ENCODE measurements at regions not wholly inside any gene's neighbourhood (a gene's known extent, or its start where the extent isn't known, plus 50 kb on each side); places are given as distances from the start of the nearest gene placed in this dataset.

GRCh38 chr16:16871196-16871595, 492.3 kb downstream of the NPIPA7 start:
- DNase-seq: no peak

GRCh38 chr16:16877061-16877460, 498.1 kb downstream of the NPIPA7 start:
- DNase-seq: peak in 1 of 51 donors; percentile 11

GRCh38 chr16:16879567-16880251, 500.8 kb downstream of the NPIPA7 start:
- DNase-seq: no peak

- no peak for DNase-seq
Measured at GRCh38 chr16:16881814-16882213, 502.9 kb downstream of the NPIPA7 start.

GRCh38 chr16:16882766-16883165, 503.8 kb downstream of the NPIPA7 start:
- no peak for DNase-seq

GRCh38 chr16:16884451-16884850, 505.5 kb downstream of the NPIPA7 start:
- no peak for DNase-seq

GRCh38 chr16:16887193-16887592, 508.3 kb downstream of the NPIPA7 start:
- no peak for DNase-seq

- no peak for DNase-seq
Measured at GRCh38 chr16:16890964-16891363, 512.0 kb downstream of the NPIPA7 start.

GRCh38 chr16:16904601-16905000, 525.7 kb downstream of the NPIPA7 start:
- DNase-seq: no peak

GRCh38 chr16:16905850-16906249, 526.9 kb downstream of the NPIPA7 start:
- no peak for DNase-seq

- DNase-seq: no peak
Measured at GRCh38 chr16:16907089-16907488, 528.1 kb downstream of the NPIPA7 start.

GRCh38 chr16:16908077-16908476, 529.1 kb downstream of the NPIPA7 start:
- no peak for DNase-seq

- no peak for DNase-seq
Measured at GRCh38 chr16:16909126-16909525, 530.2 kb downstream of the NPIPA7 start.

- no peak for DNase-seq
Measured at GRCh38 chr16:16910666-16911065, 531.7 kb downstream of the NPIPA7 start.

- no peak for DNase-seq
Measured at GRCh38 chr16:16915771-16916170, 536.8 kb downstream of the NPIPA7 start.

GRCh38 chr16:16917191-16917785, 538.3 kb downstream of the NPIPA7 start:
- no peak for DNase-seq

- no peak for DNase-seq
Measured at GRCh38 chr16:16923479-16923878, 544.5 kb downstream of the NPIPA7 start.

- no peak for DNase-seq
Measured at GRCh38 chr16:16924613-16925012, 545.7 kb downstream of the NPIPA7 start.

- no peak for DNase-seq
Measured at GRCh38 chr16:16925432-16925831, 545.3 kb downstream of the XYLT1 start.

GRCh38 chr16:16928532-16929109, 542.1 kb downstream of the XYLT1 start:
- DNase-seq: no peak

GRCh38 chr16:16930309-16931000, 540.3 kb downstream of the XYLT1 start:
- DNase-seq: no peak

GRCh38 chr16:16933861-16934260, 536.9 kb downstream of the XYLT1 start:
- no peak for DNase-seq

- DNase-seq: no peak
Measured at GRCh38 chr16:16934660-16935059, 536.1 kb downstream of the XYLT1 start.

All from hypothalamus (tissue), 51 donors.